ENCODE measurements at regions not wholly inside any gene's neighbourhood (a gene's known extent, or its start where the extent isn't known, plus 50 kb on each side); places are given as distances from the start of the nearest gene placed in this dataset.

DNA sequence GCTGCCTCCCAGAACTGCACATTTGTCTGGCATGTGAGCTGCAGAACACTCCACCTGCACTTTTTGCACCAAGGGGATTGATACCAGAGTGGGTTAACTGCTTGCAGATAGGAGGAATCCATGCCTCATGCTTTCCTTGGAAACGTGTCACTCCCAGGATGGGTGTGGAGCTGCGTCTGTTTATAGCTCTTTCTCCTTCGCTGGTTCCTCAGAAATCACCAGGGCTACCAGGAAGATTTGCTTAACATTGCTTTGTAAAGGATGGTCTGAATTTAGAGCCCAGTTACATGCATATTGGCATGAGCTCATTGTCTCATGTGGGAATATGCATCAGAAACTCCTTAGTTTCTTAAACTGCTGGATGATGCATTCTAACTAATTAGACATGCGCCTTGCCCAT, 234.6 kb downstream of the GADD45G start:
- TF ChIP-seq FOXM1 (IDR thresholded peaks at IDR 0.05; ENCODE audit: borderline replicate concordance, low read depth) (no peak), TAF1 (IDR thresholded peaks at IDR 0.05; ENCODE audit: low read depth) (no peak), CREB1 (IDR thresholded peaks at IDR 0.05; ENCODE audit: low read depth) (no peak), TEAD4 (IDR thresholded peaks at IDR 0.05) (no peak), CEBPB (IDR thresholded peaks at IDR 0.05) (no peak), RAD21 (IDR thresholded peaks at IDR 0.05; ENCODE audit: low read depth) (no peak), EP300 (IDR thresholded peaks at IDR 0.05; ENCODE audit: borderline replicate concordance) (no peak), YY1 (IDR thresholded peaks at IDR 0.05; ENCODE audit: low read depth) (no peak)
- TF ChIP-seq, protein P1, sequence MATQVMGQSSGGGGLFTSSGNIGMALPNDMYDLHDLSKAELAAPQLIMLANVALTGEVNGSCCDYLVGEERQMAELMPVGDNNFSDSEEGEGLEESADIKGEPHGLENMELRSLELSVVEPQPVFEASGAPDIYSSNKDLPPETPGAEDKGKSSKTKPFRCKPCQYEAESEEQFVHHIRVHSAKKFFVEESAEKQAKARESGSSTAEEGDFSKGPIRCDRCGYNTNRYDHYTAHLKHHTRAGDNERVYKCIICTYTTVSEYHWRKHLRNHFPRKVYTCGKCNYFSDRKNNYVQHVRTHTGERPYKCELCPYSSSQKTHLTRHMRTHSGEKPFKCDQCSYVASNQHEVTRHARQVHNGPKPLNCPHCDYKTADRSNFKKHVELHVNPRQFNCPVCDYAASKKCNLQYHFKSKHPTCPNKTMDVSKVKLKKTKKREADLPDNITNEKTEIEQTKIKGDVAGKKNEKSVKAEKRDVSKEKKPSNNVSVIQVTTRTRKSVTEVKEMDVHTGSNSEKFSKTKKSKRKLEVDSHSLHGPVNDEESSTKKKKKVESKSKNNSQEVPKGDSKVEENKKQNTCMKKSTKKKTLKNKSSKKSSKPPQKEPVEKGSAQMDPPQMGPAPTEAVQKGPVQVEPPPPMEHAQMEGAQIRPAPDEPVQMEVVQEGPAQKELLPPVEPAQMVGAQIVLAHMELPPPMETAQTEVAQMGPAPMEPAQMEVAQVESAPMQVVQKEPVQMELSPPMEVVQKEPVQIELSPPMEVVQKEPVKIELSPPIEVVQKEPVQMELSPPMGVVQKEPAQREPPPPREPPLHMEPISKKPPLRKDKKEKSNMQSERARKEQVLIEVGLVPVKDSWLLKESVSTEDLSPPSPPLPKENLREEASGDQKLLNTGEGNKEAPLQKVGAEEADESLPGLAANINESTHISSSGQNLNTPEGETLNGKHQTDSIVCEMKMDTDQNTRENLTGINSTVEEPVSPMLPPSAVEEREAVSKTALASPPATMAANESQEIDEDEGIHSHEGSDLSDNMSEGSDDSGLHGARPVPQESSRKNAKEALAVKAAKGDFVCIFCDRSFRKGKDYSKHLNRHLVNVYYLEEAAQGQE (IDR thresholded peaks at IDR 0.05; ENCODE audit: low read depth), result no peak
- TF ChIP-seq, protein P2, sequence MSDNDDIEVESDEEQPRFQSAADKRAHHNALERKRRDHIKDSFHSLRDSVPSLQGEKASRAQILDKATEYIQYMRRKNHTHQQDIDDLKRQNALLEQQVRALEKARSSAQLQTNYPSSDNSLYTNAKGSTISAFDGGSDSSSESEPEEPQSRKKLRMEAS (IDR thresholded peaks at IDR 0.05), result no peak

DNA sequence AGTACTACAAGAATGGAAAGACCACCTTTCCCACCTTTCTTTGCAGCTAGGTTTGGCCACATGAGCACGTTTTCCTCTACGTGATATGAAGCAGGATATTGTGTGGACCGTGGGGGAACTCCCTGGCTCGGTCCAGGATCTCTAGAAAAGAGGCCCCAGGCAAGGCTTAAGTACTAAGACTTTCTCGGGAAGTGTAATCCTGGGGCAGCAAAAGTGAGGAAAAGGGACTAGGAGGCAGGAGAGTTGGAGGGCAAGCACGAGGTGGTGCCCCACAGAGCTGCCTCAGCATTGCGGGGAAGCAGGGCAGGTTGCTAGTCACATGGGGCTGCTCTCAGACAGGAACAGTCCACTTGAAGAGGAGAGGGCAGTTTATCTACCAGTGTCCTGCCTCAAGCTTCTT, 235.1 kb downstream of the GADD45G start:
- no peak for TF ChIP-seq FOXM1 (IDR thresholded peaks at IDR 0.05; ENCODE audit: borderline replicate concordance, low read depth)
- no peak for TF ChIP-seq YY1 (IDR thresholded peaks at IDR 0.05; ENCODE audit: low read depth)
- TF ChIP-seq EGR1 (IDR thresholded peaks at IDR 0.05), result no peak
- TF ChIP-seq, protein P3, sequence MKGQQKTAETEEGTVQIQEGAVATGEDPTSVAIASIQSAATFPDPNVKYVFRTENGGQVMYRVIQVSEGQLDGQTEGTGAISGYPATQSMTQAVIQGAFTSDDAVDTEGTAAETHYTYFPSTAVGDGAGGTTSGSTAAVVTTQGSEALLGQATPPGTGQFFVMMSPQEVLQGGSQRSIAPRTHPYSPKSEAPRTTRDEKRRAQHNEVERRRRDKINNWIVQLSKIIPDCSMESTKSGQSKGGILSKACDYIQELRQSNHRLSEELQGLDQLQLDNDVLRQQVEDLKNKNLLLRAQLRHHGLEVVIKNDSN (IDR thresholded peaks at IDR 0.05), result no peak
- no peak for TF ChIP-seq TCF12 (IDR thresholded peaks at IDR 0.05; ENCODE audit: low read depth)
- TF ChIP-seq EP300 (IDR thresholded peaks at IDR 0.05; ENCODE audit: borderline replicate concordance), result no peak
- no peak for TF ChIP-seq CREB1 (IDR thresholded peaks at IDR 0.05; ENCODE audit: low read depth)
- TF ChIP-seq, protein P2 (IDR thresholded peaks at IDR 0.05), result no peak
- no peak for TF ChIP-seq NFIC (IDR thresholded peaks at IDR 0.05)
- TF ChIP-seq TEAD4 (IDR thresholded peaks at IDR 0.05), result no peak
- TF ChIP-seq, protein P1 (IDR thresholded peaks at IDR 0.05; ENCODE audit: low read depth), result no peak

DNA sequence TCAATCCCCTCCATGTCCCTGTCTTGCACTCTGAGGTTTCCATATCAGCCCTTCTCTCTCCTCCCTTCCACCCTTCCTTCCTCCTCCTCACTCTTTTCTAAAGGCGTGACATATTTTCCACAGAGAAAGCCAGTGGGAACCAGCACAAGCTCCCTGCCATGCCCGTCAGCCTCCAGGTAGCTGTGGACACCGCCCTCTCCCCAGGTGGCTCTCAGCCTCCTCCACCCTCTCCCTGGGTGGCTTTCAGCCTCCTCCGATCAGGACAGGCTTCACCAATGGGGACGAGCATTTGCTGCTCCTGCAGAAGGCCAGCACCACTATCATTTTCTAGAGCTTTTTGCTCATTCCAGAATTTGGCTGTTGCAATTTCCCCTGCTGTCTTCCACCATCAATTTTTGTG, 236.6 kb downstream of the GADD45G start:
- TF ChIP-seq ZBTB7A (IDR thresholded peaks at IDR 0.05; ENCODE audit: low read depth) (no peak), RAD21 (IDR thresholded peaks at IDR 0.05; ENCODE audit: low read depth) (no peak), CEBPB (IDR thresholded peaks at IDR 0.05) (no peak), TCF12 (IDR thresholded peaks at IDR 0.05; ENCODE audit: low read depth) (no peak)
- TF ChIP-seq, protein P3 (IDR thresholded peaks at IDR 0.05), result no peak

DNA sequence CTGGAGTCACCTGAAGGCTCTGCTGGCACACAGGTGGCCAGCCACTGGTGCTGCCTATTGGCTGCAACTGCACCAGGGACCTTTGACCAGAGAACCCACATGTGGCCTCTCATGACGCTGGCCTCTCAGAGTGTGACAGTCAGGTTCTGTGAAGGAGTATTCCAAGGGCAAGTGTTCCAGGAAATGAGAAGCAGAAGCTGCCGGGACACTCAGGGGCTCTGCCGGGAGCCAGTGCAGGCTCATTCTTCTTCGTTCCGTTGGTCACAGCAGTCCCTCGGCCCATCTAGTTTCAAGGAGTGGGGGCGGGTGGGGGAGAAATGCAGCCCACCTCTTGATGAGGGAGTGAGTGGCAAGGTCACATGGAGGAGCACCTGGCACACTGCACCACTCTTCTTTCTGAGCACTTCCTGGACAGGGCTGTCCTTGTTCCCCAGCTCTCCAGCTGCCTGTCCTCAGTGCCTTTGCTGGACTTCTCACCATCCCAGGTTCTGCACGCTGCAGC, 237.5 kb downstream of the GADD45G start:
- no peak for TF ChIP-seq EP300 (IDR thresholded peaks at IDR 0.05; ENCODE audit: borderline replicate concordance)
- TF ChIP-seq, protein P3 (IDR thresholded peaks at IDR 0.05), result no peak
- TF ChIP-seq FOXM1 (IDR thresholded peaks at IDR 0.05; ENCODE audit: borderline replicate concordance, low read depth), result no peak
- TF ChIP-seq, protein P1 (IDR thresholded peaks at IDR 0.05; ENCODE audit: low read depth), result no peak
- no peak for TF ChIP-seq CREB1 (IDR thresholded peaks at IDR 0.05; ENCODE audit: low read depth)
- no peak for TF ChIP-seq TAF1 (IDR thresholded peaks at IDR 0.05; ENCODE audit: low read depth)
- TF ChIP-seq TEAD4 (IDR thresholded peaks at IDR 0.05), result no peak
- no peak for TF ChIP-seq CEBPB (IDR thresholded peaks at IDR 0.05)
- TF ChIP-seq ZBTB7A (IDR thresholded peaks at IDR 0.05; ENCODE audit: low read depth), result no peak
- no peak for TF ChIP-seq TCF12 (IDR thresholded peaks at IDR 0.05; ENCODE audit: low read depth)
- TF ChIP-seq EGR1 (IDR thresholded peaks at IDR 0.05), result no peak
- no peak for TF ChIP-seq NFIC (IDR thresholded peaks at IDR 0.05)
- TF ChIP-seq RAD21 (IDR thresholded peaks at IDR 0.05; ENCODE audit: low read depth), result no peak
- no peak for TF ChIP-seq YY1 (IDR thresholded peaks at IDR 0.05; ENCODE audit: low read depth)
- TF ChIP-seq, protein P2 (IDR thresholded peaks at IDR 0.05), result no peak
